HG03571 (cell line): ENCODE measurements at regions not wholly inside any gene's neighbourhood (a gene's known extent, or its start where the extent isn't known, plus 50 kb on each side); places are given as distances from the start of the nearest gene placed in this dataset.

Experiments used
- ATAC-seq: cut with Tn5 transposase; IDR thresholded peaks from one replicate; pipeline ENCODE4 v1.9.1; 2021; ENCODE audit not compliant: unreplicated experiment

DNA sequence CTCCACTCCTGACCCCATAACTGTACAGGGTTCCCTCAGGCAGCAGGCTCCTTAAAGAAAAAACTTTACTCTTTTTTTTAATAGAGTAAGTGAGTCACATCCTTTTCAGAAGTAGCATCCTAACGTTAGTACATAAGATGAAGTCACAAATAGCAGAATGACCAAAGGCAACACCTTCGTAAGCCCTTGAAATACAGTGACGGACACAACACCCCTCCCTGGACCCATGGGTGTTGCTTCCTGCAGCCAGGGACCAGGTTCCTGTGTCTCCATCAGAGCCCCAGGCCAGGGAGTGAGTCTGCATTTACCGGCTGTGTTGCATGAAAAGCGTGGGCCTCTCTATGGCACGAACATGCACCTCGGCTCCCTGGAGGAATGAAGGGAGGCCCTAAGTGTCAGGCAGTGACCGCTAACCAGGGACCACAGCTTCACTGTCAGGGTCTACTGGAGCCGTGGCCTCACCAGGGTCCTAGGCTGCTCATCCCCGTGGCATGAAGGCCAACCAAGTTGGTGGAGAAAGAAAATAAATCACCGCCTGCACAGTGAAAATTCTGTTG, 340.0 kb upstream of the SFSWAP start:
- no peak for ATAC-seq

DNA sequence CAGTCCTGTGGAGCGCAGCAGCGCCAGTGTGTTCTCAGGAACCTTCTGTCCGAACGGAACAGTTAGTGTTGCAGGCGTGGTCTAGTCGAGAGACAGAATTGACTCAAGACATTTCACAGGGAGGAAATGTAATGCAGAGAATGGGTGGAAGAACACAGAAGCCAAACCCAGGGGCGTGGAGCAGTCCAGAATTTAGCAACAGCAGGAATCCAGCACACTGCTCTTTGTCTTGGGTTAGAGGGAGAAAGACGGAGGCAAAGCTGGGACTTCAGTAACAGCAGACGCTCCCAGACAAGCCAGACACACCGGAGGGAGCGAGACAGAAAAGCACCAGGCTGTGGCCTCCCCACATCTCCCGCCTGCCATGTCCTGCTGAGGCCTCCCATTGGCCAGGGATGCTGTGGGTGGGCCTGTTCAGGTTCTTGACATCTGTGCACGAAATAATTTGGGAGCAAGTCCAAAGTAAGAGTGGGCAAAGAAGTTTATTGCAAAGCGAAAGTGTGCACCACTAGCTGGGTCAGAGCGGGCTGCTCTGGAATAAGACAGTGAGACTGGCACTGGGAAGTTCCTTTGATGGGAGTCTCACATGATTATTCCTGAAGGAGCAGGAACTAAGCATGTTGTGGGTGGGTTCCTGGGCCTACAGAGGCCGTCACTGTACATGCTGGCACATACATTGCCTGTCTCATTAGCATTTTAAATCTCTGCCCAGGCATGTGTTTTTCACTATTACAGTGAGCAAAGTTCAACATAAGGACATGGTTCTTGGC, 339.3 kb upstream of the SFSWAP start:
- ATAC-seq, result no peak

DNA sequence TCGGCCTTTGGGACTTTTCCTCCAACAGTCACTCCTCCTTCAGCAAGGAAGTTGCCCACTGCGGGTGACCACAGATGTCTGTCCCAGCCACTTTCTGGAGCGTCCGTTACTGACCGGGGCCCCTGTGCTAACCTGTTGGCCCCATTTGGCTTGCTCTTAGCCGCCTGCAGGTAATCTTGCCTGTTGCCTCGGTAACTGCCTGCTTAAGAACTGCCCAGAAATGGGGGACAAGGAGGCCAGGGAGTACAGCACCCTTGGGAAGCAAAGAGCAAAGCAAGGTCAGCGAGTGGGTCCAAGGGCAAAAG, 338.8 kb upstream of the SFSWAP start:
- ATAC-seq, result no peak

DNA sequence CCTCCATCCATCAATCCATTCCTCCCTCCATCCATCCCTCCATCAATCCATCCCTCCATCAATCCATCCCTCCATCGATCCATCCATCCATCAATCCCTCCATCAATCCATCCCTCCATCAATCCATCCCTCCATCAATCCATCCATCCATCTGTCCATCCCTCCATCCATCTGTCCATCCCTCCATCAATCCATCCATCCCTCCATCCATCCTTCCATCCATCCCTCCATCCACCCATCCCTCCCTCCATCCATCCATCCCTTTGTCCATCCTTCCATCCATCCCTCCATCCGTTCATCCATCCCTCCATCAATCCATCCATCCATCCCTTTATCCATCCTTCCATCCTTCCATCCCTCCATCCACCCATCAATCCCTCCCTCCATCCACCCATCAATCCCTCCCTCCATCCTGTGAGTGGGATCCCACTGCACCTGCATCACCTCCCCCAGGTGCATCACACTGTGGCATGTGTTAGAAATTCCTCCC, 338.1 kb upstream of the SFSWAP start:
- no peak for ATAC-seq

DNA sequence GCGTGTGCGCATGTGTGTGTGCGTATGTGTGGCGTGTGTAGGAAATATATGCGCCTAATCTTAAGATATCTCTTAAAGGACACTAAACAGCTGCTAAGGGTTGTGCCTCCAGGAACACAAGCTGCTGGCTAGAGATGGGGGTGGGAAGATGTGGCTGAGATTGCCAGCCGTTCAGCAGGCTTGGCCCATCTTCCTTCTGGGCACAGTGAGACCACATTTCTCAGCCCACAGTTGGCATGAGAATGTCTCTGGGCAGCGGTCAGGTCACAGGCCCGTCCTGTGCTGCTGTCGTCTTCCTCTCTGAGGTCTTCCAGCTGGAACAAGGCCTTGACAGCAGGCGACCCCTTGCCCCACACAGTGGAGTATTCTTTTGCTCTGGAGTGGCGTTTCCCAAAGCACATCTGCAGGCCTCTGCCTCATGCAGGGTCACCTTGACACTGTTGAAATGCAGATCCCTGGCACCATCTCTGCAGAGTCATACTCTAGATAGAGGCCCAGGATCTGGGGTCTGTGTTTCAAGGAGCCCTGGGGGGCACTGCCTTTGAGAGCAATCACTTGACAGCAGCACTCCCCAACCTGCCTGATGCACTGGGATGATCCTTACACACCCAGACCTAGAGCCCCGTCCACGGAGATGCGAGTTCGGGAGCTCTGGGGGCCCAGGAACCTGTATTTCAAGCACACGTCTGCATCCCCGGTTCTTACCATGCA, 335.5 kb upstream of the SFSWAP start:
- no peak for ATAC-seq

DNA sequence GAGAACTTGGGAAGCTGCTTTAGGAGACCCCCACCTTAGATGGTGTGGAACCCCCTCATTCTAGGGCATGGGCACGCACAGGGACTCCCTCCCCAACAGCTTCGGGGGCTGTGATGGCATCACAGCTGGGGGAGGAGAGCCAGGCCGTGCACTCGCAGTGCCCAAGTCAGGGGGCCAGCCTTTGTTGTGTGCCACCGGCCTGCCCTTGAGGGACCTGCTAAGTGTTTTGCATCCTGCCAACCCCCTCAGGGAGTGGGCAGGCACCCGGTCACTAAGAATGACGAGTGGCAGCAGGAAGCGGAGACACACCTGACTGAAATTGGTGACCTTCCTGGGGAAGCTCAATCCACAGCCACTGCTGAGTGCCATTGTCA, 334.9 kb upstream of the SFSWAP start:
- no peak for ATAC-seq

DNA sequence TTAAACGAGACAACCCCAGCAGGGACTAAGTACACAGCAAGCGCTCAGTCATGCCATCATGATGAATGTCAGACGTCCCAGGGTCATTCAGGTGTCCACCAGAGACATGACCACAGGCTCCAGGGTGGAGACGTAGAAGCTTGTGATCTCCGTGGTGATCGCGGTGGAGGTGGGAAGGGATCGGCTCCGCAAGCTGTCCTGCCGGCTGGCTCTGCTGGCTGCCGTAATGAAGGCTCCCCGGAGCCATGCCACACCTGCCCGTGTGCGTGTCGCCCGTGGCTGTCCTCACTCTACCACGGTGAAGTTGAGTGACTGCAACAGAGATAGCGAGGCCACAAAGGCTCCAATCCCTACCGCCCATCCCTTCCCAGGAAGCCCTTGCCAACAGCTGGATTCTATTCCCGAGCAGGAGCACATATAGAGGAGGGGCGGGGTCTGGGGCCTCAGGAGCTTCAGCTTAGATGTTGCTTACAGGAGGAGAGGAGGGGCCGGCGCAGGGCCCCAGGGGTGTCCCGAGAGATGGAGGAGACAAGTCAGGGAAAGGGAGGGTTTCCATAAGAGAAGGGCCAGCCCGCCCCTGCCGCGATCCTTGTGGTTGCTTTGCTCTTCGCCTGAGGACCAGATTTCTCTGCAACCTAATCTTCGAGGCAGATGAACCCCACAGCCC, 332.6 kb upstream of the SFSWAP start:
- ATAC-seq, result no peak

DNA sequence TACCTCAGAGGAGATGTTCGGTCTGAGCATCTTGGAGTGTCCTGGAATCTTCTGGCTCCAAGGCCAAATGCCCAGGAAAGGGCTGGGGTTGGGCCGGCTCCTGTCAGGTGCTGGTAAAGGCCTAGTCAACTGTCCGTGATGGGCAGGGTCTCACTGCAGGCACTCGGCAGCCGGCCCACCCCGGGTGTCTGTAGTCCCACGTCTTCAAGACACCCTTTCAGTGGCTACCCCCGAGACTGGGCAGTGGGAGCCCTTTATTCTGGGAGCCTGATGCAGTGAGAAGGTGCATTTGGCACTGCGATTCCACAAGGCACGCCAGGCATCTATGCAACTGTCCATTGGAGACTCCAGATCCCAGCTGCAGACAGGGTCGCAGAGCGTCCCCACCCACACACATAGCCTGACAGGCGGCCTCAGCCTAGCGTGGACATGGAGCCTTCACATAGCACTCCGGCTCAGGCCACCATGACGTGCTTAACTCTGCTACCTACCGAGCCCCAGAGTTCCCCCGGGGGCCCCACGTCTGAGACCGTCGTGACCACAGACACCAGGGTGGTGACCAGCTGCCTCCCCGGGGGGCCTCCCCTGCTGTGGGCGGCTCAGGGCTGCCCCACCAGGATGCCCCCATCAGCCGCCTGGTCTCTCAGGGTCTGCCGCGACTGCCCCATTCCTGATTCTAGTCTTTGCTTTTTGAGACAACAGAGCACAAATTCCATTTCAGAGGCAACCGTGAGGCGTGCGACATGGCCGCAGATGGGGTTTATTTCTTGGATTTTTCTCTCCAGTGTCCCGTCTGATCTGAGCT, 331.8 kb upstream of the SFSWAP start:
- no peak for ATAC-seq

DNA sequence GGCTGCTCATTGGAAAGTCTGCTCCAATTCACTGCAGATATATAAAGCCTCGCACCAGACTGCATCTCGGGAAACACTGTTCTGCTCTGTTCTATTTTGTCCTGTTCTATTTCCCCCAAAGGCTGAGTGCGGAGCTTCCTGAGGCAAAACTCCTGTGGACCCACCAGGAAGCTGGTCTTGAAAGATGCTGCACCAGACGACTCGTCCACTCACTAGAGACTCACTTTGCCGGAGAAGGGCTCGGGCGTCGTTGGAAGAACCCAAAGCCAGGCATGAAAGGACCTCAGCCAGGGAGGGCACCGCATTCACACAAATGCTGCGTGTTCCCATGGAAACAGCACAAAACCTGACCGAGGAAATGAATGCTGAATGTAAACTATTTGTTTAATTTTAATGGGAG, 331.2 kb upstream of the SFSWAP start:
- no peak for ATAC-seq

DNA sequence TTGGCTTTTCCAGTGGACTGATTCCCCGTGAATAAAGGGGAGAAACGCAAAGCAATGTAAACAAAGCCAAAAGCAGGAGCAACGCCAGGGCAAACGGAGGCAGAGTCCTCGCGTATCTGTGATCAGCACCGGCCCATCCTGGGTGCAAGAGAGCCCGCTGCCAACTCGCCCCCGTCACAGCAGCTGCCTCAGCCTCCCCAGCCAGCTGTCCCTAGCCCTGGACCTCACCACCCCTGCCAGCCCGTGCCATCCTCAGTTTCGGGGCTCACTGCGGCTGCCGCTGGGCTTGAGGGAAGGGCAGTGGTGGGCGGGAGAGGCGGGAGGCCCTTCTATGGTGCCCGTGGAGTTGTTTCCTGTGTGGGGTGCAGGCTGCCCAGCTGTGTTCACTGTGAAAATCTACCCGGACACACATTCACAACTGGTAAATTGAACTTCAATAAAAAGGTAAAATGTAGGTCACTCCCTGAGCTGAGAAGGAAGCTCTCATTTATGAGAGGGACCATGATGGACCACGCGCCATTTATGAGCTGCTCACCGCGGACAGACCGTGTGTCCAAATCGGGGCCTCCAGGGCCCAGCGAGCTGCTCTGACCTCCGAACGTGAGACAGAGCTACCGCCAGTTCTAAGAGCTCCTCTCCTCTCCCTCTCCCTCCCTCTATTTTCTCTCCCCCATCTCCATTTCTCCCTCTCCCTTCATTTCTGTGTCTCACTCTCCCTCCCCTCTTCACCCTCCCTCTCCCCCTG, 330.5 kb upstream of the SFSWAP start:
- no peak for ATAC-seq

DNA sequence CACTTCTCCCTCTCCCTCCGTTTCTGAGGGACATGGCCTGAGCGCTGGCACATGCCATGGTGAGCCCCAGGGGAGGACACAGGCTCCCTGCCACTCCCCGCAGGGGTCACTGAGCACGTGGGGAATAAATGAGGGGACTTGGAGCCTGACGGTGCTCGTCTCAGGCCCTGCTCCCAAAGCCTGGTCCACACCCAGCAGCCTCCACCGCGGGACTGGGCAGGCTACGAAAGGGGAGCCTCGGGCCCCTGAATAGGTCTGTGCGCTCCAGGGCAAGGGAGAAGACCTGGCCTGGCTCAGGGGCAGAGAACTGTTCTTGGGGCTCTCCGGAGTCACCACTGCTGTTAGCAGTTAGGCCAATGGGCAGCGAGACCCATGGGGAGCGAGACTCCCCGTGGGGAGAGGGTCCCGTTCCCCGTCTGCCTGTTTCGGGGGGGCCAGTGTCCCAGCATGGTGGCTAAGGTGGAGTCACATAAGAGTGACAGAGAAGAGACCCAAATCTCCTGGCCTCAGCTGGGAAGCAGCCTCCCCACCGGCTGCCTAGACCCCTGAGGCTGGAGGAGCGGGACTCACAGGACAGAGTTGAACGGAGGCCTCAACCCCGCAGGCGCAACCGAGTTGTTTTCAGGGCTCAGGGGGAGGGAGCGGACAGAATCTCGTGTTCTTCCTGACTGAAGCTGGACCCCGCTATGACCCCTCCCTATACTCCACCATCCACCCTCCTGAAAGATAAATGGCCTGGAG, 329.8 kb upstream of the SFSWAP start:
- ATAC-seq, result no peak

DNA sequence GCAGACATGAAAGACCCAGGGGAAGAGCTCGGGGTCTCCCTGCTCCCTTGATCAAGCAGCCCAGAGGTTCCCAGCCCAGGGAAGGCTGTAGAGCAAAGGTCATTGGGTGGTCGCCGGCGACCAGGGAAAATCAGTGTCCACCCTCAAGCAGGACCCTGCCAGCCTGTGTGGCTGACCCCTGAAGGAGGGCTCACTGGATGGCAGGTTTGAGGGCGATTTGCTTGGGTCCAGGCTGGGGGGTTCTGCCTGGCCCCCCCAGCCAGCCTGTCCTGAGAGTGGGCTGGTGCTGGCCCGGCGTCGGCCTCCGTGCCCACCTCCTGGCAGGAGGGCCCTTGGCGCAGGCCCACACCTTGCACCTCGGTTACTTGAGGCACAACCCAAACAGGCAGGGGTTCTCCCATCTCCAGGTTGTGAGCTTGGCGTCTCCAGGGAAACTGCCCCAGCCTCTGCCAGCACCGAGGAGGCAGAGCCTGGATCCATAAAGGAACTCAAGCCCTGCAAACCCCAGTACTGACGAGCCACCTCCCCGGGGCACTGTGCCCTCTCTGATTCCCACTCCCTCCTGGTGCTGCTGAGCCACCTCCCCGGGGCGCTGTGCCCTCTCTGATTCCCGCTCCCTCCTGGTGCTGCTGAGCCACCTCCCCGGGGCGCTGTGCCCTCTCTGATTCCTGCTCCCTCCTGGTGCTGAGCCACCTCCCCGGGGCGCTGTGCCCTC, 329.0 kb upstream of the SFSWAP start:
- no peak for ATAC-seq

DNA sequence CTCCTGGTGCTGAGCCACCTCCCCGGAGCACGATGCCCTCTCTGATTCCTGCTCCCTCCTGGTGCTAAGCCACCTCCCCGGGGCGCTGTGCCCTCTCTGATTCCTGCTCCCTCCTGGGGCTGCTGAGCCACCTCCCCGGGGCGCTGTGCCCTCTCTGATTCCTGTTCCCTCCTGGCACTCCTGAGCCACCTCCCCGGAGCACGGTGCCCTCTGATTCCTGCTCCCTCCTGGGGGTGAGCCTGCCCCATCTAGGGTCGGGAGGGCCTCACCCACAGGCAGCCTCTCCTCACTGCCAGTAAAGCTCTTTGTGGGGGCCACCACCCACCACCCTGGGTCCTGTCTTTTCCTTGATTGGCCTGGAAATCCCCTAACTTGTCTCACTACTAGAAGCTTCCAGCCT, 327.6 kb upstream of the SFSWAP start:
- no peak for ATAC-seq

DNA sequence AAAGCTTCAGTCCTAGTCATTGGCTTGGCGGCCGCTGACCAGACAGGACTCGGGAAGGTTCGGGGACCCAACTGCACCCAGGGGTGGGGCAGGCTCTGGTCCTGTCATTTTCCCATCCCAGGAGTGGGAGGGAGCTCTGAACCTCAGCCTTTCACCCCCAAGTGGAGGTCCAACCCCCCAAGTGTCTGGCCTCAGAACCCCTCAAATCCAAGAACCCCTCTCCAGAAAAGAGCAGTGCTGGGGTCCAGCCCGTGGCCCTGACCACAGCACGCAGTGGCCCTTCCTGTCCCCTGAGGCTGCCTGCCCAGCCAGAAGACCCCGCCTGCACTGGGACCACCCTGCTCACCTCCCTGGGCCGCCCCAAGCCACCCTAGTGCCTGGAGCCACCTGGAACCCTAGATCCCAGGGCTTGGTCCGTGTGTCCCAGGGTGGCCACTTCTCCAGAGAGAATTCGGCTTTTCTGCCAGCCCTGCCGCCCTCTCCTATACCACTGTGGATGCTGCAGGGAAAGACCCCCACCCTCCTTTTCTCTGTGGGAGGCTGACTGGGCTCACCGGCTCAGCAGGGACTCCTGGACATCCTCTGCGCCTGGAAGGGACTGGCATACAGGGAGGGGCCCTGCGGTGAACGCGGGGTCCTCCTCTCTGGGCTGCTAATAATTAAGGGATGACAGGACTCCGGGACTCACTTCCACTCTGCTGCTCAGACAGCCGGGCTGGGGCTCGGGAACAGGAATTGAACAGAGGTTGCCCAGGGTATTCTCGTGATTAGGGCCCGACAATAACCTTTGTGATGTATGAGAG, 326.9 kb upstream of the SFSWAP start:
- ATAC-seq, result no peak

DNA sequence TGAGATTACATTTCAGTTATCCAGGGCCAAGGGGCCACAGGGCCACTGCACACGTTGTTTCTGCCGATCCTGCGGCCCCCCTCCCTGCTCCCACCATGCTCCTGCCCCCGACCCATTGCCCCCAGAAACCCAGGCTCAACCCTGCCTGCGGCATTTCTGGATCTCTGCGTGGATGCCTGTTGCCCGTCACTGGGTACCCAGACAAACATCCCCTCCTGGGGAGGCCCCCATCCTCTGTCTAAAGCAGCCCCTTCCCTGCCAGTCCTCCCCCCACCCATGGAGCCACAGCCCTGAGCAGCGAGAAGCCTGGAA, 326.4 kb upstream of the SFSWAP start:
- ATAC-seq, result no peak

DNA sequence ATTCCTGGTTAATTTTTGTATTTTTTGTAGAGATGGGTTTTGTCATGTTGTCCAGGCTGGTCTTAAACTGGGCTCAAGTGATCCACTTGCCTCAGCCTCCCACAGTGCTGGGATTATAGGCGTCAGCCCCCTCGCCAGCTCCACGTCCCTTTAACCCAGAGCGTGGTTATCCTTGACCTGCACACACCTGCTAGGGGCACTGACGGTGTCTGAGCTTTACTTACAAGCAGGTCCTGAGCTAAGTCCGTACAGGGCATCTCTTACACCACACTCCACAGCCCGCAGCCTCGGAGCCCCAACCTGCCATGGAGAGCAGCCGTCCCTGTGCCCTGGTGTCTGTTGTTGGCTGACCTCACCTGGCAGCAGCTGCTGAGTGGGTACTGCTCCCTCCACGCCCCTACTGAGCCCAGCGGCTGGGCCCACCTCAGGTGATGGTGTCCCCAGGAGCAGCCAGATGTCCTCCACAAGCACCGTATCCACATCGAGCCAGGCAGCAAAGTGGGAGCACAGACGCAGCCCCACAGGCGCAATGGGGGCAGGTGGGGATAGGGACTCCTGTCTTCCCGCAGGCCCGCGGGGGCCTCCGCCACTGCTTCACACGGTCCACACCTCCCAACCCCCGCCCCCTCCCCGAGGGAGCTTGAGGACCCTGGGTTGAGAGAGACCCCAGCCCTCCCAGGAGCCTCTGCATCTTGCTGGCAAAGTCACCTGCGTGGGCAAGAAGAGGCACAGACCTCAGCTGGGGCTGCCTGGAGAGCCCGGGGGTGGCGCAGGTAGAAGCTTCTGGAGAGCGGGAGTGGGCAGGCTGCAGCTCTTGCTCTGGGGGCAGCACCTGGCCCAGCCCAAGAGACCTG, 325.4 kb upstream of the SFSWAP start:
- ATAC-seq, result no peak

DNA sequence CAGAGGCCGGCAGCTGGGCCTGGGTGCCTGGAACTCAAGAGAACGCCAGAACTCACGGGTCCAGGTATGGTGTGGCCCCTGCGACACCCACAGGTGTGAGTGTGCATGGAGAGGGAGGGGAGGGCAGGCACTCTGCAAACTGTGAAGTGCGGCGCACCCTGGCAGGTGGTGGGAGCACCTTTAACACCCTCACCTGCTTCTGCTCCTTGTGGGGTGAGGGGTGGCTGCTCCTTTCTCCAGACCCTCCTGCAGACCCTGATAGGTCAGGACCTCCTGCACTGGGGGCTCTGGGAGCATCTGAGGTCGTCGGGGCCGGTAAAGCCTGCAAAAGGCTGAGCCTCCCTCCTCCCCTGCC, 324.7 kb upstream of the SFSWAP start:
- ATAC-seq, result no peak

DNA sequence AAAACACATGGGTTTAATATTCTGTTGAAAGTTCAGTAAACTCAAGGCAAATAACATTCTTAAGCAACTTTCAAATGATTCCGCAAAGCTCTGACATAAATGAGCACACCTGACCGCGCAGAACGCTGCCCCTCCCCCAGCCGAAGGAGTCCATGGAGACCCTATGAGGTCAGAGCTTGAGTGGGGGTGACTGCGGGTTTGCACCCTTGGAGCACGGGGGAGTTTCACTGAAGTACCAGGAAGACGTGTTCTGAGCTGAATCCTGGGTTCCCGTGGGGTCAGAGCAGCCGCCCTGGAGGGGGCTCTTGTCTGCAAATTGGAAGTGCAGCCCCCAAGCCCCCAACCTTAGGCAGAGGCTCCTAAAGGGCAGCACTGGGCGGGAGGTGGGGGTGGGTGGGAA, 324.1 kb upstream of the SFSWAP start:
- no peak for ATAC-seq
